NCI-H1417 (cell line): ENCODE measurements at regions not wholly inside any gene's neighbourhood (a gene's known extent, or its start where the extent isn't known, plus 50 kb on each side); places are given as distances from the start of the nearest gene placed in this dataset.

Source experiments
- DNase-seq, 3 experiments: peaks; one replicate each; lab custom pipeline; 2025; lab: John Stamatoyannopoulos, UW

GRCh38 chr2:163541943-163542342, 193.9 kb downstream of the FIGN start:
- no peak for DNase-seq

GRCh38 chr2:163541495-163541894, 194.3 kb downstream of the FIGN start:
- DNase-seq = no peak

- peak in 1 of 3 experiments; percentile 3 for DNase-seq
These were observed 207.1 kb downstream of the FIGN start for GRCh38 chr2:163528640-163529217.

GRCh38 chr2:163527381-163527780, 208.4 kb downstream of the FIGN start:
- DNase-seq = no peak

- DNase-seq = no peak
These were observed 217.0 kb downstream of the FIGN start for GRCh38 chr2:163518762-163519161.

- no peak for DNase-seq
These were observed 220.0 kb downstream of the FIGN start for GRCh38 chr2:163515836-163516235.

GRCh38 chr2:163505281-163505680, 230.5 kb downstream of the FIGN start:
- no peak for DNase-seq

- DNase-seq = no peak
These were observed 242.2 kb downstream of the FIGN start for GRCh38 chr2:163493359-163494298.

GRCh38 chr2:163491850-163492249, 244.0 kb downstream of the FIGN start:
- DNase-seq = no peak

- DNase-seq = no peak
These were observed 245.5 kb downstream of the FIGN start for GRCh38 chr2:163490281-163490680.

- no peak for DNase-seq
These were observed 254.3 kb downstream of the FIGN start for GRCh38 chr2:163481515-163481914.

GRCh38 chr2:163479599-163479998, 256.2 kb downstream of the FIGN start:
- no peak for DNase-seq

- DNase-seq = no peak
These were observed 260.0 kb downstream of the FIGN start for GRCh38 chr2:163475815-163476214.

GRCh38 chr2:163474889-163475288, 260.9 kb downstream of the FIGN start:
- no peak for DNase-seq

GRCh38 chr2:163474319-163474744, 261.5 kb downstream of the FIGN start:
- no peak for DNase-seq

GRCh38 chr2:163471947-163472346, 263.9 kb downstream of the FIGN start:
- peak in 2 of 3 experiments; percentile 1 to 8 for DNase-seq

GRCh38 chr2:163469561-163469962, 266.2 kb downstream of the FIGN start:
- DNase-seq = no peak

- DNase-seq = peak in 1 of 3 experiments; percentile 37
These were observed 268.6 kb downstream of the FIGN start for GRCh38 chr2:163467251-163467630.

GRCh38 chr2:163466331-163467250, 269.2 kb downstream of the FIGN start:
- DNase-seq = peak in 1 of 3 experiments; percentile 9

- DNase-seq = peak in 2 of 3 experiments; percentile 4 to 71
These were observed 270.4 kb downstream of the FIGN start for GRCh38 chr2:163465440-163465839.

GRCh38 chr2:163463411-163463810, 272.4 kb downstream of the FIGN start:
- no peak for DNase-seq

GRCh38 chr2:163462993-163463392, 272.8 kb downstream of the FIGN start:
- DNase-seq = no peak
